Kidney (tissue), 13 donors: ENCODE measurements at regions not wholly inside any gene's neighbourhood (a gene's known extent, or its start where the extent isn't known, plus 50 kb on each side); places are given as distances from the start of the nearest gene placed in this dataset.

Experiments used
- DNase-seq, 5 donors: peaks; one replicate each; pipeline ENCODE4 v3.0.0-alpha.2; 2013 to 2020
- FAIRE-seq: peaks from 2 replicates; lab custom pipeline; 2012; peaks lifted over from hg19 to GRCh38; lab: Jason Lieb, UNC
- H3K27ac ChIP-seq, 2 donors: one replicate each; pipeline ENCODE4 v1.7.0; 2013; ENCODE audit warnings: low read depth in 2 of 2, low read length in 2 of 2, inconsistent platforms in 1 of 2
- H3K27me3 ChIP-seq: one replicate; pipeline ENCODE4 v1.7.1; 2013; ENCODE audit warnings: low read length, inconsistent platforms; ENCODE audit not compliant: control insufficient read depth, insufficient read depth
- H3K36me3 ChIP-seq, 3 donors: one replicate each; pipeline versions ENCODE4 v1.7.0 to v1.7.1; 2013; ENCODE audit warnings: low read length in 3 of 3, control low read depth in 1 of 3, inconsistent platforms in 1 of 3; ENCODE audit not compliant: insufficient read depth in 3 of 3, control insufficient read depth in 2 of 3
- H3K4me1 ChIP-seq, 3 donors: one replicate each; pipeline versions ENCODE4 v1.7.0 to v1.7.1; 2013; ENCODE audit warnings: low read length in 3 of 3, inconsistent platforms in 1 of 3, low read depth in 1 of 3; ENCODE audit not compliant: control insufficient read depth in 2 of 3, insufficient read depth in 2 of 3
- H3K4me3 ChIP-seq, 3 donors: one replicate each; pipeline versions ENCODE4 v1.7.0 to v1.8.1; 2013; ENCODE audit warnings: low read length in 3 of 3, control low read depth in 1 of 3, inconsistent platforms in 1 of 3
- H3K9ac ChIP-seq, 3 donors: one replicate each; pipeline versions ENCODE4 v1.7.0 to v1.7.1; 2013; ENCODE audit warnings: low read length in 3 of 3, control low read depth in 1 of 3, inconsistent platforms in 1 of 3
- H3K9me3 ChIP-seq, 3 donors: one replicate each; pipeline versions ENCODE4 v1.7.0 to v1.7.1; 2013; ENCODE audit warnings: low read length in 3 of 3, control low read depth in 1 of 3, inconsistent platforms in 1 of 3; ENCODE audit not compliant: control insufficient read depth in 2 of 3, insufficient read depth in 1 of 3
- CTCF ChIP-seq: IDR thresholded peaks from 3 replicates; pipeline ENCODE4 v1.5.1; 2012; ENCODE audit warnings: mild to moderate bottlenecking, moderate library complexity, borderline replicate concordance; ENCODE audit not compliant: insufficient read depth; ENCODE audit errors: extremely low read depth
- intact Hi-C: fragments of 100-400 bp; cut with DNase I; formaldehyde crosslinking; loops from one replicate; pipeline ENCODE4 v1.11.1; 2022
- donor health status: control.
- donor health status: control.
- donor health status: control.
- donor health status: control.
- donor health status: control.
- donor health status: DM: yes; HTN: yes; CAD: no.
- donor health status: Normal renal cell carcinoma (clear cell type).

GRCh38 chr1:233452724-233453123 is 125.2 kb downstream of the MAP3K21 start:
- Histone ChIP-seq H3K36me3 (no peaks in the 10 kb centered on the region), H3K4me3 (no peak overlapping the region), H3K9ac (no peak overlapping the region), H3K9me3 (no peaks in the 10 kb centered on the region), H3K27ac (no peak overlapping the region), H3K4me1 (no peaks in the 10 kb centered on the region), H3K27me3 (no peaks in the 10 kb centered on the region)
- TF ChIP-seq CTCF = no peak
- intact Hi-C loops = no loop called here
- DNase-seq = no peak
- FAIRE-seq = no peak

GRCh38 chr1:233453433-233454200 is 126.1 kb downstream of the MAP3K21 start:
- Histone ChIP-seq H3K27me3 (no peaks in the 10 kb centered on the region), H3K9ac (no peak overlapping the region), H3K9me3 (no peaks in the 10 kb centered on the region), H3K4me3 (no peak overlapping the region), H3K27ac (no peak overlapping the region), H3K36me3 (no peaks in the 10 kb centered on the region), H3K4me1 (no peaks in the 10 kb centered on the region)
- FAIRE-seq (no peak), DNase-seq (no peak)
- intact Hi-C loops = no loop called here
- TF ChIP-seq CTCF = no peak

- Histone ChIP-seq H3K36me3 (no peaks in the 10 kb centered on the region), H3K27ac (no peak overlapping the region), H3K9me3 (no peaks in the 10 kb centered on the region), H3K4me1 (no peaks in the 10 kb centered on the region), H3K4me3 (no peak overlapping the region), H3K27me3 (no peaks in the 10 kb centered on the region), H3K9ac (no peak overlapping the region)
- TF ChIP-seq CTCF = no peak
- intact Hi-C loops = no loop called here
- FAIRE-seq (no peak), DNase-seq (no peak)
Measured at GRCh38 chr1:233459470-233459945, 132.0 kb downstream of the MAP3K21 start.
